H9 (cell line): ENCODE measurements at regions not wholly inside any gene's neighbourhood (a gene's known extent, or its start where the extent isn't known, plus 50 kb on each side); places are given as distances from the start of the nearest gene placed in this dataset.

Experiments used
- DNase-seq: peaks from one replicate; pipeline ENCODE4 v3.0.0-alpha.2; 2017
- H2AFZ ChIP-seq: one replicate; pipeline ENCODE4 v1.6.1; 2013; ENCODE audit warnings: mild to moderate bottlenecking, low read length, control low read depth, moderate library complexity
- H2AK5ac ChIP-seq: 2 replicates; pipeline ENCODE4 v1.6.1; 2013; ENCODE audit warnings: low read length, control low read depth, mixed read lengths; ENCODE audit not compliant: insufficient read length
- H2BK120ac ChIP-seq: one replicate; pipeline ENCODE4 v1.6.1; 2013; ENCODE audit warnings: low read depth, mild to moderate bottlenecking, low read length, control low read depth, inconsistent platforms; ENCODE audit not compliant: poor library complexity, severe bottlenecking
- H2BK12ac ChIP-seq: 2 replicates; pipeline ENCODE4 v1.6.1; 2013; ENCODE audit warnings: low read length, control low read depth, mixed read lengths, low read depth; ENCODE audit not compliant: insufficient read length
- H2BK15ac ChIP-seq: 2 replicates; pipeline ENCODE4 v1.6.1; 2013; ENCODE audit warnings: low read depth, low read length, control low read depth
- H2BK20ac ChIP-seq: one replicate; pipeline ENCODE4 v1.6.1; 2013; ENCODE audit warnings: low read depth, mild to moderate bottlenecking, low read length, control low read depth, inconsistent platforms; ENCODE audit not compliant: poor library complexity, severe bottlenecking
- H2BK5ac ChIP-seq: 2 replicates; pipeline ENCODE4 v1.6.1; 2013; ENCODE audit warnings: low read length, control low read depth, mixed read lengths; ENCODE audit not compliant: insufficient read length
- H3K14ac ChIP-seq: 2 replicates; pipeline ENCODE4 v1.6.1; 2013; ENCODE audit warnings: low read length, control low read depth; ENCODE audit not compliant: insufficient read depth
- H3K18ac ChIP-seq: 2 replicates; pipeline ENCODE4 v1.6.1; 2013; ENCODE audit warnings: low read depth, mild to moderate bottlenecking, mixed read lengths, low read length, control low read depth; ENCODE audit not compliant: insufficient read length
- H3K23ac ChIP-seq: 2 replicates; pipeline ENCODE4 v1.6.1; 2013; ENCODE audit warnings: low read length, control low read depth, mixed read lengths, low read depth; ENCODE audit not compliant: insufficient read length
- H3K23me2 ChIP-seq: 2 replicates; pipeline ENCODE4 v1.6.1; 2013; ENCODE audit warnings: low read depth, mild to moderate bottlenecking, mixed read lengths, low read length, control low read depth; ENCODE audit not compliant: insufficient read length, poor library complexity, severe bottlenecking
- H3K27ac ChIP-seq: 2 replicates; pipeline ENCODE4 v1.5.1; 2013; ENCODE audit warnings: low read length, control low read depth, mixed read lengths, low read depth; ENCODE audit not compliant: insufficient read length
- H3K27me3 ChIP-seq: 2 replicates; pipeline ENCODE4 v1.6.1; 2013; ENCODE audit warnings: low read length, control low read depth, inconsistent platforms; ENCODE audit not compliant: insufficient read depth
- H3K4ac ChIP-seq: 2 replicates; pipeline ENCODE4 v1.6.1; 2013; ENCODE audit warnings: low read depth, mild to moderate bottlenecking, control low read depth, inconsistent platforms, low read length, moderate library complexity
- H3K4me1 ChIP-seq: 2 replicates; pipeline ENCODE4 v1.6.1; 2013; ENCODE audit warnings: low read length, control low read depth, inconsistent platforms; ENCODE audit not compliant: insufficient read depth
- H3K4me2 ChIP-seq: 2 replicates; pipeline ENCODE4 v1.6.1; 2013; ENCODE audit warnings: low read length, control low read depth, mixed read lengths; ENCODE audit not compliant: insufficient read length, insufficient read depth
- H3K56ac ChIP-seq: 2 replicates; pipeline ENCODE4 v1.6.1; 2013; ENCODE audit warnings: low read depth, mild to moderate bottlenecking, mixed read lengths, low read length, control low read depth; ENCODE audit not compliant: insufficient read length
- H3K79me1 ChIP-seq: 2 replicates; pipeline ENCODE4 v1.6.1; 2013; ENCODE audit warnings: low read depth, mild to moderate bottlenecking, moderate library complexity, low read length, control low read depth, inconsistent platforms; ENCODE audit not compliant: insufficient read depth, poor library complexity, severe bottlenecking
- H3K79me2 ChIP-seq: 2 replicates; pipeline ENCODE4 v1.6.1; 2013; ENCODE audit warnings: low read length, control low read depth, inconsistent platforms; ENCODE audit not compliant: insufficient read depth
- H3K9ac ChIP-seq: 2 replicates; pipeline ENCODE4 v1.6.1; 2013; ENCODE audit warnings: low read length, control low read depth, mixed read lengths; ENCODE audit not compliant: insufficient read length; ENCODE audit errors: extremely low read depth
- H3K9me3 ChIP-seq: one replicate; pipeline ENCODE4 v1.6.1; 2013; ENCODE audit warnings: low read depth, low read length, inconsistent platforms; ENCODE audit not compliant: control insufficient read depth
- H3T11ph ChIP-seq: one replicate; pipeline ENCODE4 v1.6.1; 2013; ENCODE audit warnings: mild to moderate bottlenecking, low read length, control low read depth, inconsistent platforms
- H4K20me1 ChIP-seq: one replicate; pipeline ENCODE4 v1.6.1; 2013; ENCODE audit not compliant: control insufficient read depth, insufficient read length, insufficient read depth
- H4K5ac ChIP-seq: 2 replicates; pipeline ENCODE4 v1.6.1; 2013; ENCODE audit warnings: low read depth, mild to moderate bottlenecking, mixed read lengths, low read length, control low read depth; ENCODE audit not compliant: insufficient read length
- H4K8ac ChIP-seq: replicated peaks from 2 replicates; pipeline ENCODE4 v1.6.1; 2013; ENCODE audit warnings: low read length, control low read depth, mixed read lengths, low read depth; ENCODE audit not compliant: insufficient read length
- H4K91ac ChIP-seq: 2 replicates; pipeline ENCODE4 v1.6.1; 2013; ENCODE audit warnings: low read depth, mild to moderate bottlenecking, moderate library complexity, mixed read lengths, low read length, control low read depth; ENCODE audit not compliant: insufficient read length
- H3K27ac Mint-ChIP-seq, 3 experiments: 2 replicates in 2 of 3; 3 replicates in 1 of 3; pipeline ENCODE4 v1.8.0; 2020 to 2021; ENCODE audit warnings: mixed read lengths in 3 of 3, mild to moderate bottlenecking in 1 of 3, moderate library complexity in 1 of 3
- H3K27me3 Mint-ChIP-seq: 2 replicates; pipeline ENCODE4 v1.8.0; 2021; ENCODE audit warnings: low read depth, mild to moderate bottlenecking, moderate library complexity, mixed read lengths
- H3K36me3 Mint-ChIP-seq, 3 experiments: 2 replicates in 2 of 3; 3 replicates in 1 of 3; pipeline ENCODE4 v1.8.0; 2020 to 2021; ENCODE audit warnings: low read depth in 3 of 3, mixed read lengths in 3 of 3; ENCODE audit not compliant: insufficient read depth in 1 of 3
- H3K4me1 Mint-ChIP-seq, 2 experiments: 2 replicates each; pipeline ENCODE4 v1.8.0; 2020; ENCODE audit warnings: mixed read lengths in 2 of 2
- H3K4me3 Mint-ChIP-seq, 2 experiments: 2 replicates in 1 of 2; 3 replicates in 1 of 2; pipeline ENCODE4 v1.8.0; 2020 to 2021; ENCODE audit warnings: mild to moderate bottlenecking in 2 of 2, mixed read lengths in 2 of 2, moderate library complexity in 1 of 2
- H3K9me3 Mint-ChIP-seq, 2 experiments: 2 replicates in 1 of 2; 3 replicates in 1 of 2; pipeline ENCODE4 v1.8.0; 2020; ENCODE audit warnings: mild to moderate bottlenecking in 2 of 2, mixed read lengths in 2 of 2, moderate library complexity in 1 of 2
- CTCF ChIP-seq: fragments of 200-600 bp; sonication (generic); conservative IDR thresholded peaks from 3 replicates; pipeline ENCODE4 v1.8.0; 2021; ENCODE audit warnings: antibody characterized with exemption, mild to moderate bottlenecking
- WGBS: extraction: QIAGEN DNeasy Blood & Tissue Kit; methylation state at CpG from one replicate; pipeline ENCODE4 v1.1.7; 2013; ENCODE audit warnings: missing lambda C conversion rate, low lambda C conversion rate, mixed read lengths; ENCODE audit not compliant: insufficient read length; ENCODE audit errors: extremely low coverage; 5-methylcytosine and 5-hydroxymethylcytosine counted together

GRCh38 chr7:47026780-47027361 lies 555.0 kb downstream of the TNS3 start:
- H3K4me3 Mint-ChIP-seq: no peak overlapping the region
- H3K23me2 ChIP-seq: no peaks in the 10 kb centered on the region
- H2BK15ac ChIP-seq: no peak overlapping the region

More at GRCh38 chr7:47026780-47027361, 555.0 kb downstream of the TNS3 start:
- Histone ChIP-seq H2BK120ac (no peak overlapping the region), H3K27me3 (no peaks in the 10 kb centered on the region), H4K91ac (no peak overlapping the region), H3K79me1 (no peaks in the 10 kb centered on the region), H3K23ac (no peak overlapping the region), H3K18ac (no peak overlapping the region), H3K4me1 (no peaks in the 10 kb centered on the region), H3K56ac (no peak overlapping the region), H2BK12ac (no peak overlapping the region), H2AFZ (no peak overlapping the region), H3K14ac (no peak overlapping the region), H4K20me1 (no peaks in the 10 kb centered on the region), H2BK20ac (no peak overlapping the region), H4K5ac (no peak overlapping the region), H3K4me2 (no peak overlapping the region), H3K79me2 (no peaks in the 10 kb centered on the region), H3K4ac (no peak overlapping the region), H3K9ac (no peak overlapping the region), H2BK5ac (no peak overlapping the region), H3K9me3 (no peaks in the 10 kb centered on the region), H2AK5ac (no peak overlapping the region), H3K27ac (no peak overlapping the region), H3T11ph (no peak overlapping the region), H4K8ac (no peak overlapping the region)
- Mint-ChIP-seq H3K9me3 (no peaks in the 10 kb centered on the region; a peak in 1 of 5 replicates), H3K36me3 (no peaks in the 10 kb centered on the region; a peak in 1 of 7 replicates), H3K4me1 (no peaks in the 10 kb centered on the region), H3K27ac (no peak overlapping the region), H3K27me3 (no peaks in the 10 kb centered on the region)
- no peak for TF ChIP-seq CTCF
- WGBS: no CpG with 5 or more reads among the region's 5 CpGs
- no peak for DNase-seq
